Ishikawa (cell line): ENCODE measurements at regions not wholly inside any gene's neighbourhood (a gene's known extent, or its start where the extent isn't known, plus 50 kb on each side); places are given as distances from the start of the nearest gene placed in this dataset.

ENCODE experiments used
- CEBPB ChIP-seq: IDR thresholded peaks from 2 replicates; pipeline ENCODE4 v1.6.1; 2012
- CREB1 ChIP-seq: IDR thresholded peaks from 2 replicates; pipeline ENCODE4 v1.6.1; 2012; ENCODE audit warnings: low read depth
- EP300 ChIP-seq: IDR thresholded peaks from 2 replicates; pipeline ENCODE4 v1.6.1; 2012; ENCODE audit warnings: borderline replicate concordance
- NFIC ChIP-seq: IDR thresholded peaks from 2 replicates; pipeline ENCODE4 v1.6.1; 2012
- RAD21 ChIP-seq: IDR thresholded peaks from 2 replicates; pipeline ENCODE4 v1.6.1; 2012; ENCODE audit warnings: low read depth
- TAF1 ChIP-seq: IDR thresholded peaks from 2 replicates; pipeline ENCODE4 v1.6.1; 2012; ENCODE audit warnings: low read depth, mild to moderate bottlenecking
- TCF12 ChIP-seq: IDR thresholded peaks from 2 replicates; pipeline ENCODE4 v1.6.1; 2012; ENCODE audit warnings: low read depth
- ZBTB7A ChIP-seq: IDR thresholded peaks from 2 replicates; pipeline ENCODE4 v1.6.1; 2012; ENCODE audit warnings: low read depth
- TF ChIP-seq, protein P1 (sequence below): IDR thresholded peaks from 2 replicates; pipeline ENCODE4 v1.6.1; 2012
- TF ChIP-seq, protein P2 (sequence below): IDR thresholded peaks from 2 replicates; pipeline ENCODE4 v1.6.1; 2012
- TF ChIP-seq, protein P3 (sequence below): IDR thresholded peaks from 2 replicates; pipeline ENCODE4 v1.6.1; 2012; ENCODE audit warnings: low read depth, mild to moderate bottlenecking

DNA sequence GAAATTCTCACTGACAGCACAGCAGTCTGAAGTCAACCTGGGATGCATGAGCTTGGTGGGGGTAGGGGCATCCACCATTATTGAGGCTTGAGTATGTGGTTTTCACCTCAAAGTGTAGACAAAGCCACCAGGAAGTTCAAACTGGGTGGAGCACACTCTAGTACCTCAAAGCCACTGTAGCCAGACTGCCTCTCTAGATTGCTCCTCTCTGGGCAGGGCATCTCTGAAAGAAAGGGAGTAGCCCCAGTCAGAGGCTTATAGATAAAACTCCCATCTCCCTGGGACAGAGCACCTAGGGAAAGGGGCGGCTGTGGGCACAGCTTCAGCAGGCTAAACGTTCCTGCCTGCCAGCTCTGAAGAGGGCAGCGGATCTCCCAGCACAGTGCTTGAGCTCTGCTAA, 143.0 kb downstream of the KITLG start:
- TF ChIP-seq TAF1: no peak
- TF ChIP-seq, protein P1, sequence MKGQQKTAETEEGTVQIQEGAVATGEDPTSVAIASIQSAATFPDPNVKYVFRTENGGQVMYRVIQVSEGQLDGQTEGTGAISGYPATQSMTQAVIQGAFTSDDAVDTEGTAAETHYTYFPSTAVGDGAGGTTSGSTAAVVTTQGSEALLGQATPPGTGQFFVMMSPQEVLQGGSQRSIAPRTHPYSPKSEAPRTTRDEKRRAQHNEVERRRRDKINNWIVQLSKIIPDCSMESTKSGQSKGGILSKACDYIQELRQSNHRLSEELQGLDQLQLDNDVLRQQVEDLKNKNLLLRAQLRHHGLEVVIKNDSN: no peak
- no peak for TF ChIP-seq RAD21
- no peak for TF ChIP-seq EP300
- TF ChIP-seq, protein P2, sequence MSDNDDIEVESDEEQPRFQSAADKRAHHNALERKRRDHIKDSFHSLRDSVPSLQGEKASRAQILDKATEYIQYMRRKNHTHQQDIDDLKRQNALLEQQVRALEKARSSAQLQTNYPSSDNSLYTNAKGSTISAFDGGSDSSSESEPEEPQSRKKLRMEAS: no peak
- TF ChIP-seq CEBPB: no peak
- no peak for TF ChIP-seq NFIC
- TF ChIP-seq ZBTB7A: no peak
- TF ChIP-seq, protein P3, sequence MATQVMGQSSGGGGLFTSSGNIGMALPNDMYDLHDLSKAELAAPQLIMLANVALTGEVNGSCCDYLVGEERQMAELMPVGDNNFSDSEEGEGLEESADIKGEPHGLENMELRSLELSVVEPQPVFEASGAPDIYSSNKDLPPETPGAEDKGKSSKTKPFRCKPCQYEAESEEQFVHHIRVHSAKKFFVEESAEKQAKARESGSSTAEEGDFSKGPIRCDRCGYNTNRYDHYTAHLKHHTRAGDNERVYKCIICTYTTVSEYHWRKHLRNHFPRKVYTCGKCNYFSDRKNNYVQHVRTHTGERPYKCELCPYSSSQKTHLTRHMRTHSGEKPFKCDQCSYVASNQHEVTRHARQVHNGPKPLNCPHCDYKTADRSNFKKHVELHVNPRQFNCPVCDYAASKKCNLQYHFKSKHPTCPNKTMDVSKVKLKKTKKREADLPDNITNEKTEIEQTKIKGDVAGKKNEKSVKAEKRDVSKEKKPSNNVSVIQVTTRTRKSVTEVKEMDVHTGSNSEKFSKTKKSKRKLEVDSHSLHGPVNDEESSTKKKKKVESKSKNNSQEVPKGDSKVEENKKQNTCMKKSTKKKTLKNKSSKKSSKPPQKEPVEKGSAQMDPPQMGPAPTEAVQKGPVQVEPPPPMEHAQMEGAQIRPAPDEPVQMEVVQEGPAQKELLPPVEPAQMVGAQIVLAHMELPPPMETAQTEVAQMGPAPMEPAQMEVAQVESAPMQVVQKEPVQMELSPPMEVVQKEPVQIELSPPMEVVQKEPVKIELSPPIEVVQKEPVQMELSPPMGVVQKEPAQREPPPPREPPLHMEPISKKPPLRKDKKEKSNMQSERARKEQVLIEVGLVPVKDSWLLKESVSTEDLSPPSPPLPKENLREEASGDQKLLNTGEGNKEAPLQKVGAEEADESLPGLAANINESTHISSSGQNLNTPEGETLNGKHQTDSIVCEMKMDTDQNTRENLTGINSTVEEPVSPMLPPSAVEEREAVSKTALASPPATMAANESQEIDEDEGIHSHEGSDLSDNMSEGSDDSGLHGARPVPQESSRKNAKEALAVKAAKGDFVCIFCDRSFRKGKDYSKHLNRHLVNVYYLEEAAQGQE: no peak
- no peak for TF ChIP-seq TCF12
- no peak for TF ChIP-seq CREB1
